ENCODE measurements at regions not wholly inside any gene's neighbourhood (a gene's known extent, or its start where the extent isn't known, plus 50 kb on each side); places are given as distances from the start of the nearest gene placed in this dataset.

- TF ChIP-seq FOSL1 (IDR thresholded peaks at IDR 0.05; ENCODE audit: low read depth): no peak
- no peak for TF ChIP-seq ELF1 (IDR thresholded peaks at IDR 0.05; ENCODE audit: borderline replicate concordance, low read depth)
- no peak for TF ChIP-seq JUND (IDR thresholded peaks at IDR 0.05)
- TF ChIP-seq EZH2 (IDR thresholded peaks at IDR 0.05): no peak
- TF ChIP-seq SIN3A (IDR thresholded peaks at IDR 0.05; ENCODE audit: low read depth): no peak
- TF ChIP-seq, protein P1, sequence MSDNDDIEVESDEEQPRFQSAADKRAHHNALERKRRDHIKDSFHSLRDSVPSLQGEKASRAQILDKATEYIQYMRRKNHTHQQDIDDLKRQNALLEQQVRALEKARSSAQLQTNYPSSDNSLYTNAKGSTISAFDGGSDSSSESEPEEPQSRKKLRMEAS (IDR thresholded peaks at IDR 0.05): no peak
- no peak for TF ChIP-seq POLR2A (IDR thresholded peaks at IDR 0.05; ENCODE audit: borderline replicate concordance, extremely low read depth, insufficient read depth, insufficient read length)
- TF ChIP-seq CBX3 (IDR thresholded peaks at IDR 0.05; ENCODE audit: low read depth): no peak
- no peak for TF ChIP-seq CTCF (IDR thresholded peaks at IDR 0.05 in 2 of 3, conservative IDR thresholded peaks at IDR 0.05 in 1 of 3; ENCODE audit: borderline replicate concordance in 1 of 3, insufficient read depth in 1 of 3, low read depth in 2 of 3, low read length in 2 of 3)
- no peak for TF ChIP-seq ZNF274 (IDR thresholded peaks at IDR 0.05; ENCODE audit: low read depth, low read length)
- TF ChIP-seq SP1 (IDR thresholded peaks at IDR 0.05; ENCODE audit: low read depth): no peak
- TF ChIP-seq, protein P2, sequence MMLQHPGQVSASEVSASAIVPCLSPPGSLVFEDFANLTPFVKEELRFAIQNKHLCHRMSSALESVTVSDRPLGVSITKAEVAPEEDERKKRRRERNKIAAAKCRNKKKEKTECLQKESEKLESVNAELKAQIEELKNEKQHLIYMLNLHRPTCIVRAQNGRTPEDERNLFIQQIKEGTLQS (IDR thresholded peaks at IDR 0.05): no peak
- no peak for TF ChIP-seq YY1 (IDR thresholded peaks at IDR 0.05; ENCODE audit: extremely low read depth, insufficient replicate concordance, low read depth, low read length)
- TF ChIP-seq CEBPB (IDR thresholded peaks at IDR 0.05; ENCODE audit: low read depth): no peak
- no peak for TF ChIP-seq SRF (IDR thresholded peaks at IDR 0.05; ENCODE audit: low read depth)
- TF ChIP-seq POLR2AphosphoS5 (IDR thresholded peaks at IDR 0.05; ENCODE audit: low read depth, low read length): no peak
- no peak for TF ChIP-seq ZFX (IDR thresholded peaks at IDR 0.05)
- TF ChIP-seq RAD21 (IDR thresholded peaks at IDR 0.05; ENCODE audit: low read depth): no peak
- no peak for TF ChIP-seq EGR1 (IDR thresholded peaks at IDR 0.05; ENCODE audit: low read depth)
- TF ChIP-seq, protein P3, sequence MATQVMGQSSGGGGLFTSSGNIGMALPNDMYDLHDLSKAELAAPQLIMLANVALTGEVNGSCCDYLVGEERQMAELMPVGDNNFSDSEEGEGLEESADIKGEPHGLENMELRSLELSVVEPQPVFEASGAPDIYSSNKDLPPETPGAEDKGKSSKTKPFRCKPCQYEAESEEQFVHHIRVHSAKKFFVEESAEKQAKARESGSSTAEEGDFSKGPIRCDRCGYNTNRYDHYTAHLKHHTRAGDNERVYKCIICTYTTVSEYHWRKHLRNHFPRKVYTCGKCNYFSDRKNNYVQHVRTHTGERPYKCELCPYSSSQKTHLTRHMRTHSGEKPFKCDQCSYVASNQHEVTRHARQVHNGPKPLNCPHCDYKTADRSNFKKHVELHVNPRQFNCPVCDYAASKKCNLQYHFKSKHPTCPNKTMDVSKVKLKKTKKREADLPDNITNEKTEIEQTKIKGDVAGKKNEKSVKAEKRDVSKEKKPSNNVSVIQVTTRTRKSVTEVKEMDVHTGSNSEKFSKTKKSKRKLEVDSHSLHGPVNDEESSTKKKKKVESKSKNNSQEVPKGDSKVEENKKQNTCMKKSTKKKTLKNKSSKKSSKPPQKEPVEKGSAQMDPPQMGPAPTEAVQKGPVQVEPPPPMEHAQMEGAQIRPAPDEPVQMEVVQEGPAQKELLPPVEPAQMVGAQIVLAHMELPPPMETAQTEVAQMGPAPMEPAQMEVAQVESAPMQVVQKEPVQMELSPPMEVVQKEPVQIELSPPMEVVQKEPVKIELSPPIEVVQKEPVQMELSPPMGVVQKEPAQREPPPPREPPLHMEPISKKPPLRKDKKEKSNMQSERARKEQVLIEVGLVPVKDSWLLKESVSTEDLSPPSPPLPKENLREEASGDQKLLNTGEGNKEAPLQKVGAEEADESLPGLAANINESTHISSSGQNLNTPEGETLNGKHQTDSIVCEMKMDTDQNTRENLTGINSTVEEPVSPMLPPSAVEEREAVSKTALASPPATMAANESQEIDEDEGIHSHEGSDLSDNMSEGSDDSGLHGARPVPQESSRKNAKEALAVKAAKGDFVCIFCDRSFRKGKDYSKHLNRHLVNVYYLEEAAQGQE (IDR thresholded peaks at IDR 0.05; ENCODE audit: low read depth): no peak
- Histone ChIP-seq H3K4me3 (replicated peaks in 1 of 2; ENCODE audit: low read depth in 1 of 2, low read length in 2 of 2) (no peak overlapping the region), H3K27me3 (ENCODE audit: insufficient read depth, low read length) (no peaks in the 10 kb centered on the region), H3K4me1 (ENCODE audit: control insufficient read depth in 1 of 2, insufficient read depth in 2 of 2, low read length in 2 of 2) (no peaks in the 10 kb centered on the region), H3K9me3 (ENCODE audit: control insufficient read depth in 1 of 2, insufficient read depth in 1 of 2, low read depth in 1 of 2, low read length in 2 of 2) (no peaks in the 10 kb centered on the region), H4K20me1 (ENCODE audit: insufficient read depth) (no peaks in the 10 kb centered on the region), H3K4me2 (ENCODE audit: low read length) (no peak overlapping the region), H3K79me2 (ENCODE audit: insufficient read depth, low read length) (no peaks in the 10 kb centered on the region), H3K9me2 (ENCODE audit: insufficient read depth) (no peaks in the 10 kb centered on the region), H3K36me3 (ENCODE audit: control insufficient read depth in 1 of 2, insufficient read depth in 2 of 2, low read length in 2 of 2) (no peaks in the 10 kb centered on the region), H2AFZ (ENCODE audit: low read depth, low read length, poor library complexity, severe bottlenecking) (no peak overlapping the region), H3K9ac (ENCODE audit: low read length) (no peak overlapping the region), H3K27ac (ENCODE audit: low read depth, low read length) (no peak overlapping the region)
- POLR2A ChIA-PET: no interaction called here
- CTCF ChIA-PET: no interaction called here
- intact Hi-C loops (cut with micrococcal nuclease): no loop called here
- DNase-seq (ENCODE audit: low read depth, low spot score) (no peak), ATAC-seq (no peak)
- BruUV-seq (replicated peaks): no TSS peak
- RAD21 ChIA-PET (ENCODE audit: low non-redundant PET in 1 of 2, low total read pairs in 2 of 2, uncharacterized antibody in 2 of 2, unreplicated experiment in 2 of 2): no interaction called here
Measured at GRCh38 chr10:94049911-94050310, 56.2 kb downstream of the PLCE1 start.
